ENCODE measurements at regions not wholly inside any gene's neighbourhood (a gene's known extent, or its start where the extent isn't known, plus 50 kb on each side); places are given as distances from the start of the nearest gene placed in this dataset.

GRCh38 chr17:36715951-36716350 is 114.6 kb downstream of the MRM1 start:
- no peak for TF ChIP-seq POLR2A (IDR thresholded peaks at IDR 0.05)
- no peak for TF ChIP-seq CTCF (IDR thresholded peaks at IDR 0.05)
- Histone ChIP-seq H3K27me3 (no peaks in the 10 kb centered on the region), H3K9me3 (no peaks in the 10 kb centered on the region)

DNA sequence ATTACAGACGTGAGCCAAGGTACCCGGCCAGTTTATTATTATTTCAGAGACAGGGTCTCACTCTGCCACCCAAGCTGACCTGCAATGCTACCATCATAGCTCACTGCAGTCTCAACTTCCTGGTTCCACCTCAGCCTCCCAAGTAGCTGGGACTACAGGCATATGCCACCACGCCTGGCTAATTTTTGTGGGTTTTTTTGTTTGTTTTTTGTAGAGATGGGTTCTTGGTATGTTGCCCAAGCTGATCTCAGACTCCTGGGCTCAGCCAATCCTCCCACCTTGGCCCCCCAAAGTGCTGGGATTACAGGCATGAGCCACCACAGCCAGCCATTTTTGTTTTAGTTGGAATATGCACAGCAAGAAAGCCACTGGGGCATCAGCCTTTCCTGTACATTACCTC is 115.7 kb downstream of the MRM1 start:
- DNase-seq: no peak
- Histone ChIP-seq H3K4me1 (peaks cover 0 to 7% (median 2%) of the 10 kb centered on the region in 4 donors), H3K27me3 (no peaks in the 10 kb centered on the region), H3K9me3 (no peaks in the 10 kb centered on the region), H3K36me3 (no peaks in the 10 kb centered on the region), H3K4me3 (no peak overlapping the region), H3K27ac (no peak overlapping the region)
- no peak for TF ChIP-seq CTCF (IDR thresholded peaks at IDR 0.05)
- TF ChIP-seq POLR2A (IDR thresholded peaks at IDR 0.05): no peak

More at GRCh38 chr17:36715951-36716350, 114.6 kb downstream of the MRM1 start:
- Histone ChIP-seq H3K36me3 (no peaks in the 10 kb centered on the region), H3K4me1 (no peaks in the 10 kb centered on the region), H3K27ac (no peak overlapping the region), H3K4me3 (no peak overlapping the region)
- DNase-seq: no peak

- Histone ChIP-seq H3K4me1 (peaks cover 0 to 15% (median 2%) of the 10 kb centered on the region in 4 donors), H3K36me3 (no peaks in the 10 kb centered on the region), H3K9me3 (no peaks in the 10 kb centered on the region), H3K4me3 (no peak overlapping the region), H3K27me3 (no peaks in the 10 kb centered on the region), H3K27ac (no peak overlapping the region)
- TF ChIP-seq POLR2A (IDR thresholded peaks at IDR 0.05) (no peak), CTCF (IDR thresholded peaks at IDR 0.05) (no peak)
- no peak for DNase-seq
Observed at GRCh38 chr17:36720131-36720530, 118.7 kb downstream of the MRM1 start.

DNA sequence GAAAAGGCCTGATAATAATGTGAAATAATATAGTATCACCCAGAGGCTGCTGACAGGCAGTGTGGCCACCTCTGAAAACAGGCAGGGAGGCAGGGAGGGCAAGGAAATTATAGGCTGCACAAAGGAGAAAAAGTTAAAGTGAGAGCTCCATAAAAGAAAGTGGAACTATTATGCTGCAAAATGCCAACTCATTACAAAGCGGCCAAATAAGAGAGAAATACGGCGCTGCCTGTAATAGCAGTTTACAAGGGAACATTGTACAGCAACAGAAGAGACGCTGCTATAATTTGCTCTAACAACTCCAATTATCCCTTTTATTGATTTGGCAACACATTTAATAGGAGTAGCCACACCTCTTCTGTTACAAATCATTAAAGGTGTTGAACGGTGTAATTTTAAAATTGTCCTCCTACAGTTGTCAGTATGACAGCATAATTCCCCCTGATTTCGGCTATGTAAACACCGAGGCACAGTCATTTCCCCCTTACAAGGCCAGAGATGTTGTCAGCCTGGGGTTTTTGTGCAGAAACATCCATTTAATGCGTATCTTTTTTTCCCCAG is 120.3 kb downstream of the MRM1 start:
- H3K27ac ChIP-seq: peak overlapping the region; percentile 60 to 78 (median 76)
- H3K27me3 ChIP-seq: no peaks in the 10 kb centered on the region

DNA sequence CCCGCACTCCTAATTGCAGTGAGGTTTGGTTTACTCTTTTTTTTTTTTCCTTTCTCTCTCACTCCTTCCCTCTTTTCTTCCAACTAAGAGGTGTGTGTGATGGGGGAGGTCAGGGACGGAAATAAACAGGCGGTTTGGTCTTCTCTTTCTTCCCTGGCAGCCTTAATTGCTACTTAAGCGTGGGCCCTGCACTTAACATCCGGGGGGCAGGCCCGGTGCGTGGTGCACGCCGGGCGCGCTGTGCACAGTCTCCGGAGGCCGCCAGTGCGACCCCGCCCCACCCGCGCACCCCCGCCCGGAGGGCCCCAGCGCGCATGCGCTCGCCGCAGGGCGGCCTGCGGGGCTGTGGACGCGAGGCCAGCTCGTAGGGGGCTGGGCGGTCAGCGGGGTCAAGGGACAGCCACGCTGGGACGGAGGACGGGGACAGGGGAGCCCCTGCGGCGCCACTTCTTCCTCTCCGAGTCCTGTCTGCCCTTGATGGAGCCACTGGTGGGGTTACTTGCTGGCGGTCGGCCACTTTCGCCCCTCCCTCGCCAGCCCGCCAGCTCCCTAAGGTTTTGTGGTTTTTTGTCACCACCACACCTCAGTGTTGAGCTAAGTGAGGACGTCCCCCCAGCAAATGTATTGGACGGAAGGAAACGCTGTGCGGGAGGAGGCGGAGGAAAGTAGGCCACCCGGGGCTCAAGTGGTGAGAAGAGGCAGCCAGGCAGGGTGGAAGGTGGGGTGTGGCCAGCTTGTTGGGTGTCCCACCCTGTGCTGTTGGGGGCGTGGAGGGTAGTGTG is 120.9 kb downstream of the MRM1 start:
- no peaks in the 10 kb centered on the region for H3K27me3 ChIP-seq
- peak; percentile 64 to 88 (median 80) for DNase-seq
- TF ChIP-seq POLR2A (IDR thresholded peaks at IDR 0.05): no peak
- TF ChIP-seq CTCF (IDR thresholded peaks at IDR 0.05): no peak
- peaks cover 0 to 15% (median 2%) of the 10 kb centered on the region in 4 donors for H3K4me1 ChIP-seq
- no peaks in the 10 kb centered on the region for H3K9me3 ChIP-seq
- peak overlapping the region; percentile 60 to 78 (median 76) for H3K27ac ChIP-seq
- H3K4me3 ChIP-seq: peak overlapping the region; percentile 49 to 60 (median 54)
- H3K36me3 ChIP-seq: no peaks in the 10 kb centered on the region

More for the DNA sequence above, 120.3 kb downstream of the MRM1 start:
- no peaks in the 10 kb centered on the region for H3K9me3 ChIP-seq
- DNase-seq: no peak
- peaks cover 0 to 15% (median 2%) of the 10 kb centered on the region in 4 donors for H3K4me1 ChIP-seq
- no peaks in the 10 kb centered on the region for H3K36me3 ChIP-seq
- TF ChIP-seq CTCF (IDR thresholded peaks at IDR 0.05) (no peak), POLR2A (IDR thresholded peaks at IDR 0.05) (no peak)
- peak overlapping the region; percentile 49 to 60 (median 54) for H3K4me3 ChIP-seq

Data from Peyer's patch (tissue), 4 donors.